Lower leg skin (tissue), 4 donors: ENCODE measurements at regions not wholly inside any gene's neighbourhood (a gene's known extent, or its start where the extent isn't known, plus 50 kb on each side); places are given as distances from the start of the nearest gene placed in this dataset.

Experiments
- DNase-seq, 2 donors: peaks; one replicate each; pipeline ENCODE4 v3.0.0-alpha.2; 2019; ENCODE audit warnings: low spot score in 2 of 2
- H3K4me3 ChIP-seq: fragments of 200-600 bp; sonication (generic); 2 replicates; pipeline ENCODE4 v1.5.1; 2017; ENCODE audit warnings: mild to moderate bottlenecking, low read depth; ENCODE audit not compliant: poor library complexity, severe bottlenecking
- CTCF ChIP-seq, 3 donors: fragments of 450-650 bp; IDR thresholded peaks; one replicate each; pipeline ENCODE4 v1.5.1; 2016; ENCODE audit warnings: antibody characterized with exemption in 3 of 3, mild to moderate bottlenecking in 3 of 3, moderate library complexity in 2 of 3
- POLR2A ChIP-seq, 2 donors: fragments of 450-650 bp; IDR thresholded peaks; one replicate each; pipeline ENCODE4 v1.6.1; 2016 to 2017; ENCODE audit warnings: antibody characterized with exemption in 2 of 2, mild to moderate bottlenecking in 1 of 2, moderate library complexity in 1 of 2
- WGBS, 2 donors: methylation state at CpG; one replicate each; pipeline ENCODE4 v1.1.5; 2018; 5-methylcytosine and 5-hydroxymethylcytosine counted together
- intact Hi-C: fragments of 100-400 bp; cut with DNase I; formaldehyde crosslinking; loops from one replicate; pipeline ENCODE4 v1.15.0; 2023; ENCODE audit warnings: low total_unique reads

- TF ChIP-seq CTCF (IDR thresholded peaks at IDR 0.05) (no peak), POLR2A (IDR thresholded peaks at IDR 0.05) (no peak)
- no peak for DNase-seq
- intact Hi-C loops: no loop called here
- WGBS, 2 donors: 52 to 63% methylated on average over 3 of the region's 3 CpGs
- no peak overlapping the region for H3K4me3 ChIP-seq
Observed at GRCh38 chr1:38193040-38193439, 146.4 kb upstream of the POU3F1 start.

GRCh38 chr1:38191461-38191860 is 144.9 kb upstream of the POU3F1 start:
- intact Hi-C loops: no loop called here
- WGBS, 2 donors: 50 to 52% methylated on average over 7 of the region's 7 CpGs
- H3K4me3 ChIP-seq: no peak overlapping the region
- DNase-seq: no peak
- TF ChIP-seq CTCF (IDR thresholded peaks at IDR 0.05): no peak
- no peak for TF ChIP-seq POLR2A (IDR thresholded peaks at IDR 0.05)

GRCh38 chr1:38190983-38191382 is 144.4 kb upstream of the POU3F1 start:
- TF ChIP-seq CTCF (IDR thresholded peaks at IDR 0.05): no peak
- no peak for TF ChIP-seq POLR2A (IDR thresholded peaks at IDR 0.05)
- no peak for DNase-seq
- intact Hi-C loops: no loop called here
- no peak overlapping the region for H3K4me3 ChIP-seq
- 60 to 66% methylated on average over 5 of the region's 5 CpGs for WGBS, 2 donors

GRCh38 chr1:38187552-38187951 is 141.0 kb upstream of the POU3F1 start:
- 92 to 93% methylated on average over 9 of the region's 9 CpGs for WGBS, 2 donors
- no peak overlapping the region for H3K4me3 ChIP-seq
- TF ChIP-seq POLR2A (IDR thresholded peaks at IDR 0.05): no peak
- no peak for TF ChIP-seq CTCF (IDR thresholded peaks at IDR 0.05)
- no peak for DNase-seq
- intact Hi-C loops: no loop called here

GRCh38 chr1:38186566-38186965 is 140.0 kb upstream of the POU3F1 start:
- no peak for DNase-seq
- H3K4me3 ChIP-seq: no peak overlapping the region
- 79 to 80% methylated on average over 5 of the region's 5 CpGs for WGBS, 2 donors
- TF ChIP-seq POLR2A (IDR thresholded peaks at IDR 0.05): no peak
- TF ChIP-seq CTCF (IDR thresholded peaks at IDR 0.05): no peak
- intact Hi-C loops: no loop called here

- 77 to 83% methylated on average over 7 of the region's 7 CpGs for WGBS, 2 donors
- no peak for DNase-seq
- TF ChIP-seq POLR2A (IDR thresholded peaks at IDR 0.05) (no peak), CTCF (IDR thresholded peaks at IDR 0.05) (no peak)
Observed at GRCh38 chr1:38185913-38186312, 139.3 kb upstream of the POU3F1 start.

More at GRCh38 chr1:38185913-38186312, 139.3 kb upstream of the POU3F1 start:
- intact Hi-C loops: no loop called here
- no peak overlapping the region for H3K4me3 ChIP-seq
